Endothelial cell of umbilical vein (primary cell): ENCODE measurements at regions not wholly inside any gene's neighbourhood (a gene's known extent, or its start where the extent isn't known, plus 50 kb on each side); places are given as distances from the start of the nearest gene placed in this dataset.

Experiments
- EZH2 ChIP-seq: IDR thresholded peaks from 2 replicates; pipeline ENCODE4 v1.6.1; 2012; ENCODE audit warnings: borderline replicate concordance, low read depth, mild to moderate bottlenecking, moderate library complexity, low read length, inconsistent platforms; ENCODE audit not compliant: severe bottlenecking
- FOS ChIP-seq: IDR thresholded peaks from 2 replicates; pipeline ENCODE4 v1.6.1; 2011; ENCODE audit warnings: mild to moderate bottlenecking, low read length, moderate library complexity, borderline replicate concordance; ENCODE audit not compliant: insufficient read depth
- GATA2 ChIP-seq: IDR thresholded peaks from 2 replicates; pipeline ENCODE4 v1.7.0; 2011; ENCODE audit warnings: low read depth, mild to moderate bottlenecking, moderate library complexity, mixed read lengths, low read length; ENCODE audit not compliant: insufficient read length, insufficient read depth
- JUN ChIP-seq: IDR thresholded peaks from 2 replicates; pipeline ENCODE4 v1.6.1; 2011; ENCODE audit warnings: borderline replicate concordance, low read depth; ENCODE audit not compliant: insufficient read length, insufficient read depth
- MYC ChIP-seq: IDR thresholded peaks from one replicate; pipeline ENCODE4 v1.6.1; 2011; ENCODE audit warnings: mild to moderate bottlenecking, low read depth, low read length
- POLR2A ChIP-seq: IDR thresholded peaks from 2 replicates; pipeline ENCODE4 v1.6.1; 2012; ENCODE audit warnings: low read depth, mild to moderate bottlenecking, control low read depth, low read length
- POLR2AphosphoS5 ChIP-seq: IDR thresholded peaks from 2 replicates; pipeline ENCODE4 v1.6.1; 2012; ENCODE audit warnings: low read depth, mild to moderate bottlenecking, control low read depth, low read length, moderate library complexity; ENCODE audit not compliant: insufficient read depth
- TF ChIP-seq, protein P1 (sequence below), 2 donors: IDR thresholded peaks; 1 replicate in 1 of 2; 2 replicates in 1 of 2; pipeline ENCODE4 v1.5.1; 2011; ENCODE audit warnings: low read length in 2 of 2, mild to moderate bottlenecking in 2 of 2, moderate library complexity in 2 of 2, control low read depth in 1 of 2, inconsistent platforms in 1 of 2, low read depth in 1 of 2; ENCODE audit not compliant: insufficient read depth in 1 of 2; ENCODE audit errors: extremely low read depth in 1 of 2
- TF ChIP-seq, protein P2 (sequence below): IDR thresholded peaks from 2 replicates; pipeline ENCODE4 v1.6.1; 2011; ENCODE audit not compliant: insufficient read depth, insufficient read length

DNA sequence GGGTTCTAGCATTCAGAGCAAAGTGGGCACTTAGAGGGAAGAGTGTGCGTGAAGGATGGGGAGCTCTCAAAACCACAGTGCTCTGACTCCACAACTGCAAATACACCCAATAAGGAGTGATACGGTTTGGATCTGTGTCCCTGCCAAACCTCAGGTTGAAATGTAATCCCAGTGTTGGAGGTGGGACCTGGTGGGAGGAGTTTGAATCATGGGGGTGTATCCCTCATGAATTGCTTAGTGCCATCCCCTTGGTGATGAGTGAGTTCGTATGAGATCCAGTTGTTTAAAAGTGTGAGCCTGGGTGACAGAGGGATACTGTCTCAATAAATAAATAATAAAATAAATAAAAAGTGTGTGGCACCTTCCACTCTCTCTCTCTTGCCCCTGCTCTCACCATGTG is 50.3 kb upstream of the CCDC85A start:
- TF ChIP-seq, protein P1, sequence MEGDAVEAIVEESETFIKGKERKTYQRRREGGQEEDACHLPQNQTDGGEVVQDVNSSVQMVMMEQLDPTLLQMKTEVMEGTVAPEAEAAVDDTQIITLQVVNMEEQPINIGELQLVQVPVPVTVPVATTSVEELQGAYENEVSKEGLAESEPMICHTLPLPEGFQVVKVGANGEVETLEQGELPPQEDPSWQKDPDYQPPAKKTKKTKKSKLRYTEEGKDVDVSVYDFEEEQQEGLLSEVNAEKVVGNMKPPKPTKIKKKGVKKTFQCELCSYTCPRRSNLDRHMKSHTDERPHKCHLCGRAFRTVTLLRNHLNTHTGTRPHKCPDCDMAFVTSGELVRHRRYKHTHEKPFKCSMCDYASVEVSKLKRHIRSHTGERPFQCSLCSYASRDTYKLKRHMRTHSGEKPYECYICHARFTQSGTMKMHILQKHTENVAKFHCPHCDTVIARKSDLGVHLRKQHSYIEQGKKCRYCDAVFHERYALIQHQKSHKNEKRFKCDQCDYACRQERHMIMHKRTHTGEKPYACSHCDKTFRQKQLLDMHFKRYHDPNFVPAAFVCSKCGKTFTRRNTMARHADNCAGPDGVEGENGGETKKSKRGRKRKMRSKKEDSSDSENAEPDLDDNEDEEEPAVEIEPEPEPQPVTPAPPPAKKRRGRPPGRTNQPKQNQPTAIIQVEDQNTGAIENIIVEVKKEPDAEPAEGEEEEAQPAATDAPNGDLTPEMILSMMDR (IDR thresholded peaks at IDR 0.05; ENCODE audit: extremely low read depth in 1 of 2, insufficient read depth in 1 of 2, low read depth in 1 of 2, low read length in 2 of 2) = no peak
- TF ChIP-seq EZH2 = no peak
- no peak for TF ChIP-seq JUN
- TF ChIP-seq POLR2AphosphoS5 = no peak
- TF ChIP-seq, protein P2, sequence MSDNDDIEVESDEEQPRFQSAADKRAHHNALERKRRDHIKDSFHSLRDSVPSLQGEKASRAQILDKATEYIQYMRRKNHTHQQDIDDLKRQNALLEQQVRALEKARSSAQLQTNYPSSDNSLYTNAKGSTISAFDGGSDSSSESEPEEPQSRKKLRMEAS = no peak
- no peak for TF ChIP-seq FOS
- TF ChIP-seq POLR2A = no peak
- no peak for TF ChIP-seq GATA2
- TF ChIP-seq MYC = no peak
